ENCODE measurements at regions not wholly inside any gene's neighbourhood (a gene's known extent, or its start where the extent isn't known, plus 50 kb on each side); places are given as distances from the start of the nearest gene placed in this dataset.
"Not testable (repeated sequence)": the region's sequence is repeated elsewhere in the genome, so short reads cannot be mapped to it uniquely, and the experiment has no call there.

DNA sequence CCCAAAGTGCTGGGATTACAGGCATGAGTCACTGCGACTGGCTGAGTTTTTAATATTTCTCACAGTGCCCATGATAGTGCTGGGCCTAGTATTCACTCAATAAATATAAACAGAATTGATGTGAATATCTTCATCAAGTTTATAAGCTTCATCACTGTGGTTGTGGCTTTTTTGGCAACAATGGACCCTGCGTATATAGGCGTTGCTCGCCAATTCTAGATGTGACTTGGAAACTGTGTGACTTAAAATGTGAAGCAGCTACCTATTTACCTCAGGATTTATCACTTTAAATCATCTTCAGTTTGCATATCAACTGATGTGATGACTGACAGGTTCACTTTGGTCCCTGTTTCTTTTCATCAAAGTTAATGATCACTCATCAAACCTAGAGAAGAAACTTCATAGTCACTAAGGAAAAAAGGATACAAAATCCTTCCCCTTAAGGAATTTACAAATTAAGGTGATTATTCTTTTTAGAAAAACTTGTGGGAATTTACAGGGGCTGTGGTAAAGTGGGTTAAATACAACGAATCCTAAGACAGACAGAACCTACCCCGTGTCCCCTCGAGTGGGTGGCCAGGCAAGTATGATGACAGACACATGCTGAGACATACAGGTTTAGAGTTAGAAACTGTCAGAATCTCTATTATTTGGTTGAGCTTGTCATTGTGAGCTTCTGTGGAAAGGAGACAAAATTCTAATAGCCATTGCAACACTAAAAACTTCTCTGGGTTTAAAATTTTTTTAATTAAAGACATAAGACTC is 101.3 kb downstream of the AKAP11 start:
- DNase-seq = no peak

DNA sequence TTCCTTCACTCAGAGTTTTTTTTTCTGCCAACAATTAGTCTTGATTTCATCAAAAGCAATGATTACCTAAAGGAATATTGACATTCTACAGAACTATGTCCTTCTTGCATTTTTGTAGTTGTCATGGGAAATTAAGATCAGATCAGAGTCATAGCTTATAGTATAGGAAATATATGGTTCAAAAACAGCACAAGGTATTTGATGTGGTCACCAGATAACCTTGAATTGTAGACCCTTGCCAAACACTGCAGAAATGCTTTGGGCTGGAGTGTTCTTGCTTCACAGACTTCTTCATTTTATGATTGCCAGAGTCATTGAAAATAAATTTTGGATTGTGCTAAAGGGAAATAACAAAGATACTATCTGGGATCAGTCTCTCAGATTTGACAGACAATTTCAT is 103.7 kb downstream of the AKAP11 start:
- no peak for DNase-seq

DNA sequence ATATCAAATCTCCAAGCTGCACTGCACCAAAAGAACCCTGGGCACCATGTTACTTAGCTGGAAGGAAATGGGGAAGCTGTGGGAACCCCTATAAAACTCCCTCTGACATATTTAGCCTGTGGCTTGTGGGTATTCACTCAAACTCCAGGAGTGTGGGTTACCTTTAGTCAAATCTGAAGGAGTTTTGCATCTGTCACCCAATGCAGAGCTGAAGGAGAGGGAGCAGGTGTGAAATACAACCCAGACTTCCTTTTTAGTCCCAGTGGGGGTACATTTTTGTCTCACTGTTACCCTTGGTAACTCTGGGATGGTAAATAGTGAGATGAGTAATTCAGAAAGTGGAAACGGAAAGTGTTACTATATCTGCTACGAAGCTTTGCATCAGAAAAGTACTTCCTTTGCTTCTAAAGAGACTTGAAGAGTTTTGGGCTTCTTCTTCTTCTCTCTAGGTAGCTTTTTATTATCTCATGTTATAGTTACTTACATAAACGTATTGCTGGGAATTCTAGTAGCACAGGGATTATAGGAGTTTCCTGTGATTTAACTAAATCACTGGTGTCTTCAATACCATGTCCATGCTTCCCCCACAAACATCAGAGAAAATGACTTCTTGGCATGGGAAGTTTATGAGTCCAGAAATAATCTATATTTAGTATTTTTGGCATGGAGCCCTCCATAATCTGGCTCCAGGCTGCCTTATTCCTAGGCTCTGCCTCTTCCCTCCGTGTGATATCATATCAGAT is 105.9 kb downstream of the AKAP11 start:
- peak; percentile 1 for DNase-seq

DNA sequence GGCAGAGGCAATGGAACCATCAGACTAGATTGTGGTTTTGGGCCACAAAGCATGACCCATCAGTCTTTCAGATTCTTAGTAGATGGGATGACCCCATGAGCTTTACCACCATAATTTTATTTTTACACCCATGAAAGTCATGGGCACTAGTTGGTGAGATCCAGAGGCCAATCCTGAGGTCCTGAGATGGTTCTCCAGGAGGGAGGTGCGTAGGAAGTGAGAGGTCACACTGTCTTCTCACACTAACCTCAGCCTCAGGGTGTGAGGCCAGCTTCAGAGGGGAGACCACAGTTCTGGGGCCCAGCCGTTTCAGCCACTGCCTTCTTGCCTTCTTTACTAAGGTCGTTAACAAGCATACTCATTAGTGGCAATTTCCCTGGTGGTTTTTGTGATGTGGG is 106.4 kb downstream of the AKAP11 start:
- DNase-seq = no peak

DNA sequence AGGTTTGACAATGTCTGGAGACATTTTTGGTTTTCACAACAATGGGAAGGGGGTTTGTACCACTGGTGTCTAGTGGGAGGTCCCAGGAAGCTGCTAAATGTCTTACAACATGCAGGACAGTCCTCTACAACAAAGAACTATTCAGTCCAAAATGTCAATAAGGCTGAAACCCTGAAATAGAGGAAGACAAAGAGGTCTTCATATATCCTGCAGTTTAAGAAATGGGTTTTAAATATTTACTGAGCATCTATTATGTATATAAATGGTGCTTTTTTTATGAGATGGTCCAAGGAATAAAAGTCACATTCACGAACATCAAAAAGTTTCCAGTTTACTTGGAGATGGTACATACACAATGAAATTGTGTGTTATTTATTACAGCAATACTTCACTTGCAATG is 107.3 kb downstream of the AKAP11 start:
- no peak for DNase-seq

DNA sequence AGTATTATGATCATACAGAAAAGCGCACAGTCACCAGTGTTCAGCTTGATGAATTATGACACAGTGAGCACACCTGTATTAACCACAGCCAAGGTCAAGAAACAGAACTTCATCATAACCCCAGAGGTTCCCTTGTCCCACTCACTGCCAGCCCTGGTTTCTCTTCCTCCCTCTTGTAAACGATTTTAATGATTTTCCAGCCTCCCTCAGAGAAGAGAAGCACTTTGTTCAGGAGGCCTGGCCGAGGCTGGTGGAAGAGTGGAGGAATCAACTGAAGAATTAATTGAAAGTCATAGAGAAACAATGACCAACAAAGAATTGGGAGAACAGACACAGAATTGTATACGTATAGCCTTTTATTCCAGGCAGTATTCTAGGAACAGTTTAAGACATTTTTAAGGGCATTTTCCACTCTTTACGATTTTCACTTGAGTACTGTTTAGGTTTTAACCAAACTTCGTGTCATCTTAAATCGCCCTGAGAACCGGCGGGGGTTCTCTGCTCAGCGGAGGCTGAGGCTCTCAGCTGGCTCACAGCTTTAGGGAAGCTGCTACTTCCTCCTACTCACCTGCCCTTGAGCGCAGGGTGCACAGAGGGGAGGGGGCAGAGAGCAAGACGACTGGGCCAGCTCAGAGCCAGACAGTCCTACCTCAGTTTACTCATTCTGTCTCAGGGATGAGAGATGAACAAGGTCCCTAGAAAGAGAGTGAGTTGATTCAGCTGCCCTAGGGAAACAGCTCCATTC is 108.6 kb downstream of the AKAP11 start:
- DNase-seq = no peak

DNA sequence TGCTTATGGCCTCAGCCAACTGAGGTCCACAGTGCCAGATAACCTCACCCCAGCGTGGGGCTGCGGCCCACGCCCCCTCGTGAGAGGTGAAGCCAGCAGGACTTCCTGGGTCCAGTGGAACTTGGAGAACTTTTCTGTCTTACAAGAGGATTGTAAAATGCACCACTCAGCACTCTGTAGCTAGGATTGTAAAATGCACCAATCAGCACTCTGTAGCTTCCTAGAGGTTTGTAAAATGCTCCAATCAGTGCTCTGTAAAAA is 109.1 kb downstream of the AKAP11 start:
- DNase-seq = no peak

DNA sequence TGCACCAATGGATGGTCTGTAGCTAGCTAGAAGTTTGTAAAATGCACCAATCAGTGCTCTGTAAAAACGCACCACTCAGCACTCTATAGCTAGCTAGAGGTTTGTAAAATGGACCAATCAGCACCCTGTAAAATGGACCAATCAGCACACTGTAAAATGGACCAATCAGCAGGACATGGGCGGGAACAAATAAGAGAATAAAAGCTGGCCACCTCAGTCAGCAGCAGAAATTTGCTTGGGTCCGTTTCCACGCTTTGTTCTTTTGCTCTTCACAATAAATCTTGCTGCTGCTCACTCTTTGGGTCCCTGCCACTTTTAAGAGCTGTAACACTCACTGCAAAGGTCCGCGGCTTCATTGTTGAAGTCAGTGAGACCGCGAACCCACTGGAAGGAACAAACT is 109.5 kb downstream of the AKAP11 start:
- DNase-seq = not testable (repeated sequence)

DNA sequence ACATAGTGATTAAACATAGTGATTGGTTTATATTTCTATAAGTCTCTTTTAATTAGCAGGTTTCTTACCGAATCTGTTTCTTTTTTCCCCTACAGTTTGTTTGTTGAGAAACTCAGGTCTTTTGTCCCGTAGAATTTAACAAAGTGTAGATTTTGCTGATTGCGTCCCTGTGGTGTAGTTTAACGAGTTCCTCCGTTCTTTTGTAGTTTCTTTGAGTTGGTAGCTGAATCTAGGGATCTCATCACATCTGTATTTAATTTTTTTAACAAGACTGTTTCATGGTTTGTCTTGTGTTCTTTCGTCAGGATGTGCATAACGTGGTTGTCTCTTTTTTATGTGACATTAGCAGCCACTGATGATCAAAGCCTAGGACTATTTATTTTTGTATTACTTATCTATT is 111.1 kb downstream of the AKAP11 start:
- DNase-seq = no peak

DNA sequence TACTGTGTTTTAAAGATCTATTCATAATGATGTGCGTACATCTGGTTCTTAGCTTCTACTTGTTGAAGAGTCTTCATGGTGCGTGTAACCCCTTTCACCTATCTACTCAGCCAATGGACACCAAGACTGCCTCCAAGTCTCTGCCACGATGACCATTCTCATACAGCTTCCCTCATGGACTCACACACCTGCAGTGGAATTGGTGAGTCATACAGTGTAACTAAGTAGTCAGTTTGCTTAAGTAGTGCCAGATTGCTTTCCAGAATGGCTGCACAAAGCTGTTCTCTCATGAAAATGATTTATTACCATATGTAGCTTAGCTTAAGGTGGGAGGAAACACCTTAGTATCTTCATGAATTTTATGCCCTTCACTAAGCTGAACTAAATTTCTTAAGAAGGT is 112.3 kb downstream of the AKAP11 start:
- DNase-seq = no peak

DNA sequence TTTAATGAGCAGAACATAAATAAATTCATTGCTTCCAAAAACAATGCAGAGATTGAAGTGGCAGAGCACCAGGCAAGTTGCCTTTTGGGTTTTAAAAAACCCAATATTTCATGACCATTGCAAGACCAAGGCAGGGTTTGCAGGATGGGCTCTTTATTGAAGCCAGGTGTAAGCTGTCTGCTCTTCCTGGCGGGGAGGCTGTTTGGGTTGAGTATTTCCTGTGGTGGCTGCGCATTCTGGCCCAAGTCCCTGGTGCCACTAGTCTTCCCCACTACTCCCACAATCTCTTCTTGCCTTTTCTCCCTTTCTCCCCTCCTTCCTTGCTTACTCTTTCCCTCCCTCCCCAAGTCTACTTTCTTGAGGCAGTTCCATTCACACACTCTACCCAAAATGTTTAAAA is 116.4 kb downstream of the AKAP11 start:
- no peak for DNase-seq

DNA sequence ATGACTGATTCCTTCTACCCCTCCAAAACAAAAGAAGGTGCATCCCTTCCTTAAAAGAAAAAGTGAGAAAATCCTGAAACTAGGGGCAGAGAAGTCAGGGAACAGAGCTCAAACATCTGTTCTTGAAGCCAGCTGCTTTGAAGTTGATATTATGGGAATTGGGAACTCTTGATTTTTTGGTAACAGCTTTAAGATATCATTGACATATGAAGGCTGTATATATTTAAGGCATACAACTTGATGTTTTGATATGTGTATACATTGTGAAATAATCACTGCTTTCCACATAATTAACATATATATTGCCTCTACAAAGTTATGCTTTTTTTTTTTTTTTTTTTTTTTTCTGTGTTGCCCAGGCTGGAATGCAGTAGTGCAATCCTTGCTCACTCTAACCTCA is 117.1 kb downstream of the AKAP11 start:
- no peak for DNase-seq

DNA sequence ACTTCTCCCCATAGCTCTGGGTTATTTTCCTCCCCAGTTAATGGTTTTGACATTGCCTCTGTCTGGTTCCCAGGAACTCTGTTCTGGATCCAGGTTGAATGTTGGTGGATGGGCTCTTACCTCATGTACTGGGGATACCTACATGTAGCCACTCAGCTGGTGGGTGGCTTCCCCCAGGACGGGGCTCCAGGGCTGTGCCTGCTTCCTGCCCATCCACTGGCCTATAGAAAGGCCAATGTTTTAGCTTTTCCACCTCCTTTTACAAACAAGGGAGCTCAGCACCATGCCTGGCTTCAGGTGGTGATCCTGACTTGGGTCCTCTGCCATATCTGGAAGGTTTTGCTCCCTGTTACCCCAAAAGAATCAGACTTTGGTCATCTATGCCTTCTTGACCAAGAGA is 120.2 kb downstream of the AKAP11 start:
- no peak for DNase-seq

DNA sequence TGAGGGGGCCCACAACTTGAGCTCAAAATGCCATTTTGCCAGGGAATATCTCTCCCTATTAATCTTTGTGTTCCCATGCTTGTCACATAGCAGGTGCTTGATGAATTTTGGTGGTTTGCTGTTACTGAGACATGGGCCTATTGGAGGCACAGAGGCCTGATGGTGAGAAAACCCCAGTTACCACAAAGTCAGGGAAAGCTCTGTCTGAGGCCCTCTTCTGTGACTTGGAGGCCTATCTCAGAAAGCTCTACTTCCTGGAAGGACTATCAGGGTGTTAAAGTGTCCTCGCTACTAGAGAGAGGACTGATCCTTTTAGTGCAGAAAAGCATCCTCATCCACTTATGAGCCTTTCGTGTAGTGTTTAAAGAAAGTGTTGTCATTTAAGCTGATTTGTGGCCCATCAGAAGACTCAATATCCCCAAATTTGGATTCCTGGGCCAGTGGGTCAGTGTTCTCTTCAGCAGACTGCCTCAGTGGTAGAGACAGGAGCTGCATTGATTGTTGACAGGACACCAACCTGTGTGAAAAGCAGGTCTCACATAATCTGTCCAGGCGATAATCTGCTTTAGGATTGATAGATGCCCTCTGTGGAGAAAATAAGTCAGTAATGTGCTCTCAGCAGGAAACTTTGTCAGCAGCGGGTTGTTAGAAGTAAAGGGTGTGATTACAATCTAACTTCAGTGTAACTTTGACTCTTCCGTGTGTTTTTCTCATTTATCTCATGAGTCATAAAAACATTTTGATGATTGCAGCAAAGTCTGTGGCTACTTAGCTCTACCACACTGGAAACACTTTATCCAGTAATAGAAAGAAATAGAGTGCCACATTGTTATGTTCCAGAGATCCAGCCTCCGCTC is 121.0 kb downstream of the AKAP11 start:
- DNase-seq = no peak

DNA sequence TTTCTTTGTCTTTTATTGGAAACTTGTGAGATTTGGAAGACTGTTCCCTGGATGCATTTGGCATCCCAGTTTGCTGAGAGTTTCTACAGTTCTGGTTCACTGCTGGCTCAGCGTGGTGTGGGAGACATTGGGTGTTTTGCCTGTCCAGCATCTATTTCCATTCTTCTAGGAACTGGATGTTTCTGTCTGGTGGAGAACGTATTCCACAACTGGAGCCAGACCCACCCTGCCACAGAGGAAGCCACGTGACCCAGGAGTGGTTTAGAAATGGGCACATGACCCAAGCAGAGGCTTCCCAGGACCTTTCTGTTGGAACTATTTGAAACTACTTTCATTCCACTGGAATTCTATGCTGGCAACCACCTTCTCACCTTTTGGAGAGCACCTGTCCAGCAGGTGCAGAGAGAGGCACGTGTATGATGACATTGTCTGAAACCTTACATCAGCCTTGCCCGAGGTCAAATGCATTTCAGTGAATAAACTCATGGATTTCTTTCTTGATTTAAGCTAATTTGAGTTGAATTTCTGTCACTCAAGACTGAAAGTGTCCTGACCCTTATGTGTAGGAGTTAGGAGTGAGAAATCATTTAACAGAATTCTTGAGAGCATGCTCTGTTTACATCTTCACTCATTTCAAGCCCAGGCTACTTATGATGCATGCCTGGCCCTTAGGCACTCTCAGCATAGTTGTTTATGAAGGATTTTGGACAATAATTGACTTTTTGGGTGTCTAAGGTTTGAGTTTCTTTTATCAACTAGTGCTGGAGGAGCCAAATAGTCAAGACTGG is 121.8 kb downstream of the AKAP11 start:
- no peak for DNase-seq

DNA sequence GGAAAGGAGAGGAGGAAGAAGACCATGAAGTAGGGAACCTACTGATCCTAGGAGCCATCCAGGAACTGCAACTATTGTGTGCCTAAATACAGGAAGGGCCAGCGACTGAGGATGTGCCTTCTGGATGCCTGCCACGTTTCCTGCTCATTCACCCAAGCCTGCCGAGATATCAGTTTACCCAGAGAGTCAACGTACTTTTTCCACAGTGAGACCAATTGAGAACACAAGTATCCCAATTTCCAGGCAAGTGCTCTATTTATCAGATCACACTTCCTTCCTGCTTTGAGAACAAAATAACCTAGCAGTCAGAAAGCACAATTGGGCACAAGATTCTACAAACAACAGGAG is 122.4 kb downstream of the AKAP11 start:
- DNase-seq = no peak

DNA sequence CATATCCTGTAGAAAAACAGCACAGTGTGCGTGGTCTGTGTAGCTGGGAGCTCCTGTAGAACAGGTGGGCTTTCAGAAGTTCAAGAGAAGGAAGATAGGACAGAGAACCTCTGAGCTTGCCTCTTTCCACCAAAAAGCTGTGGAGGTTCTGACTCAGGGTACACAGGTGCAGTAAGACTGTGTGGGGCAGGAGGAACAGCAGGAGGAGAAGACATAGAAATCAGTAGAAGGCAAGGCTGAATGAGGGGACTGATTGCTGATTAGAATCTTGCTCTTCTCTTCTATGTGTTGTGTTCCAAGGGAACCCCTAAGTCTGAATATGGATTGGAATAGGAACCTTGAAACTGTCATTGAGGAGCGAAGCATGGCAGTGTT is 122.7 kb downstream of the AKAP11 start:
- DNase-seq = no peak

DNA sequence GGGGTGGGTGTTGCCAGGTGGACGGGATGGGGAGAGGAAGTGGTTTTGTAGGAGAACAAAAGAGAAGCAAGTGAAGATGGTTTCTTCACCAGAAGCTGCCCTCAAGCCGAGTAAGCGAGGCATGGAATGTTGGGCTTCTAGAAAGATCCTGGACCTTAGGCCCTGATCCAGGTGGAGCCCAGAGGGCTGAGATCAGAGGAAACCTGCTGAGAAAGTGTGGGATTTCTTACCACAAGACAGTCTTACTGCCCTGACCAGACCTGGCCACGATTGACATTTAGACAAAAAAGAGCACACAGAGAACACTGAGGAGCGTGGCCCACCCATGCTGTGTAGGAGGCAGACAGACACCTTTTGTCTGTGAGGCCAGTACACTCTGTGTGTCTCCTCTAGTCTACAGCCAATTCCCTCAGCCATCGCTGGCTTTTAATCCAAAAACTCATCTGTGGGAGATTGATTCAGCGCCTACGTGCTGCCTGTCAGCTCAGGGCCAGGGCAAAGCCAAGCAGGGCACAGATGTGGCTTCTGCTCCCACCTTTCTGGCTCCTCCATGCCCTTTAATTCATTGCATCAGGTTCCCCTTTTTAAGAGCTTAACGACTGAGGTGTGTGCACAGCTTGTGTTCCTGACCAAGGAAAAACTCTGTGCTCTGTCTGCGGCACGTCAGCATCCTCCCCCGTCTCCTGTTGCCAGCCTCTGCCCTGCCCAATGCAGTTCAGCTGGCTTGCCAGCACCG is 123.3 kb downstream of the AKAP11 start:
- no peak for DNase-seq

DNA sequence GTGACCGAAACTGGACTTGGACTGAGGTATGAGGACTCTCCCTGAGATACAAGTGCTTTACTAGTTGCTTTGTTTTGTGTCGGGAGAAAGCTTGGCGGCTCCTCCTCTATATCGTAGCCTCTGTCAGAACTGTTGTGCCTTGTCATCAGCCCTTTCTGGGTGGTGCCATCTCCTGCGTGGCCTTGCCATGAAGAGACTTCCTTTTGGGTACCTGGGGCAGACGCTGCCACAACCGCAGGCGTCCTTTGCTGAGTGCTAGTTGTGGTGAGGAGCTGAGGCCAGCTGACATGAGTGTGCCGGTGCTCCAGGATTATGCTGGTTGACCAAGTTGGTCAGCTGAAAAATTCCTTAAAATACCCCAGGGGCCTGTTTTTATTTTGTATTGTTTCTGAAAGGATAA is 124.5 kb downstream of the AKAP11 start:
- DNase-seq = no peak

DNA sequence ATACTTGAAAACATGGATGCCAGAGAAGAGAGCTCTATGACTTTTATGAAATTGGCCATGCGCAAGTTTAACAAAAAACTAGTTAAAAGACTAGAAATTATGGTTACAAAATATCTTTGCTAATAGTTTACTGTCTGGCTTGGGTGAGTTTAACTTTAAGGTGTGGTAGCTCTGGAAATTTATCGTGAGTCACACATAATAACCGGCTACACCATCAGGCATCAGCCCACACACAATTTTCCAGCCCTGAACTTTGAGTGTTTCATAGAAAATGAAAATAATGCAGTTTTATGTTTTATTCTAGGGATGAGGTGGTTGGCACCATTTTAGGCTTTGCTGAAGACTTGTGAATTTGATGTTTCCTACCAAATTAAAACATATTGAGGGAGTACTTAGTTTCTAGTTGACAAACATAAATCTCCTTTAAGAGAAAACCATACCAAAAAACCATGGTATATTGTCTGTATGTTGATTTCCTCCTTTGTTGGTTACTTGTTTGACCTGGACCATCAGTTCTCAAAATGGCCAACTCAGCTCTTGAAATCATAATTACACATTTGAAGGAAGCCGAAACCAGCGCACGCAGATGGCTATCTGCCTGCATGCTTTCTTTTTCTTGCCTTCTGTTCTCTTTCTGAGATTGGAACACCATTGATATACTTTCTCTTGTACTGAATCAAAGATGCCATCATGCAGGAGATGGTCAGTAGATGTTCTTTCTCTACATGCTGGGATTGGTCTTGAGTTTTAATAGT is 125.1 kb downstream of the AKAP11 start:
- DNase-seq = no peak

DNA sequence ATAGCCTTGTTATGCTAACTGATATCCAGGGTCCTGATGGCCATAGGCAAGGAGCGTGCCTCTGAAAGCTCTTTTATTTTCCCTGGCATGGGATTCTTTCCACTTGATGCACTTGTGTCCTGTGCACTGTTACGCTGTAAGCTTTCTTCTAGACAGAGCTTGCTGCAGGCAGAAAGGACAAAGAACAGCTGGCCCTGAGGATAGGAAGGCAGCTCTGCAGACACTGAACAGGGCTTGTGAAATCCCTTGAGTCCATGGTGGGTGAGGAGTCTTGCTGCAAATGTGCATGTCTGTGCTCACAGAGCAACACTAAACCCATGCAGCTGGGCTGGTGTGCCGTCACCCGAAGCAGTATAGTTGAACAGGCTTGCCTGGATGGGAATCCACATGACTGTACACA is 126.6 kb downstream of the AKAP11 start:
- DNase-seq = no peak

All from NCI-H2081 treated with DMSO at 0.1 percent for 48 hours (cell line).